UCSD-AML1 (cell line): ENCODE measurements at regions not wholly inside any gene's neighbourhood (a gene's known extent, or its start where the extent isn't known, plus 50 kb on each side); places are given as distances from the start of the nearest gene placed in this dataset.

Experiments
- DNase-seq: peaks from one replicate; lab custom pipeline; 2025; ENCODE audit not compliant: unreplicated experiment; lab: John Stamatoyannopoulos, UW

DNA sequence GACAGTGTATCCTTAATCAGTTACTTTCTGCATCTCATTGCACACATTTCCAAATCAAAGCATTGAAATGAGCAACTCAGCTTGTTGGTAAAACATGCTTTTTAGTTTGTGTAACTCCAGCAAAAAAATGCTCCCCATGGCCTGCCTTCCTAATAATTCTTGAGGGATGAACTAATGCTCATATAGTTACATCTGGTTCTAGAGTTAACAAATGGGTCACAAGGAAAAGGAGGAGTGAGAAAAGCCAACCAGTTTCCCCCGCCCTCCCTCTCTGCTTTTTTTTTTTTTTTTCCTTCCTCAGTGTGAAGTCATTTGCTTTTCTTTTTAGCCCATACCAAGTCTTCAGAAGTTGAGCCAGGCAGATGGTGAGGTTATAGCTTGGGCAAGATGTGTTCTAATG is 231.7 kb downstream of the MTX2 start:
- DNase-seq = no peak

GRCh38 chr2:176501617-176502016 is 232.4 kb downstream of the MTX2 start:
- no peak for DNase-seq

GRCh38 chr2:176502619-176503018 is 233.4 kb downstream of the MTX2 start:
- DNase-seq = no peak

GRCh38 chr2:176503776-176504175 is 234.5 kb downstream of the MTX2 start:
- no peak for DNase-seq

- no peak for DNase-seq
Measured at GRCh38 chr2:176504440-176504839, 235.2 kb downstream of the MTX2 start.

- DNase-seq = no peak
Measured at GRCh38 chr2:176507786-176508185, 238.5 kb downstream of the MTX2 start.

DNA sequence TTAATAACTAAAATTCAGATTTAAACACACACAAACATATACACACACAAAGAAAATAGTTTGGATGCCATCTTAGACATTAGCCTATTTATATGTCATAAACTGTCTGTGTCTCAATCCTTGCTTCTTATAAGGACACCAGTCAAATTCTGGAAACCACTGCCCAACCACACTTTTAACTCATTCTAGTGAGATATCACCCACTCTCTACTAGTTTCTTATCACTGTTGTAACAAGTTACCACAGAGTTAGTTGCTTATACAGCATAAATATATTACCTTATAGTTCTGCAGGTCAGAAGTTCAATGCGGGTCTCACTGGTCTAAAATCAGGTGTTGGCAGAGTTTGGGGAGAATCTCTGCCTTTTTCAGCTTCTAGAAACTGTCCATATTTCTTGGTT is 239.1 kb downstream of the MTX2 start:
- no peak for DNase-seq

DNA sequence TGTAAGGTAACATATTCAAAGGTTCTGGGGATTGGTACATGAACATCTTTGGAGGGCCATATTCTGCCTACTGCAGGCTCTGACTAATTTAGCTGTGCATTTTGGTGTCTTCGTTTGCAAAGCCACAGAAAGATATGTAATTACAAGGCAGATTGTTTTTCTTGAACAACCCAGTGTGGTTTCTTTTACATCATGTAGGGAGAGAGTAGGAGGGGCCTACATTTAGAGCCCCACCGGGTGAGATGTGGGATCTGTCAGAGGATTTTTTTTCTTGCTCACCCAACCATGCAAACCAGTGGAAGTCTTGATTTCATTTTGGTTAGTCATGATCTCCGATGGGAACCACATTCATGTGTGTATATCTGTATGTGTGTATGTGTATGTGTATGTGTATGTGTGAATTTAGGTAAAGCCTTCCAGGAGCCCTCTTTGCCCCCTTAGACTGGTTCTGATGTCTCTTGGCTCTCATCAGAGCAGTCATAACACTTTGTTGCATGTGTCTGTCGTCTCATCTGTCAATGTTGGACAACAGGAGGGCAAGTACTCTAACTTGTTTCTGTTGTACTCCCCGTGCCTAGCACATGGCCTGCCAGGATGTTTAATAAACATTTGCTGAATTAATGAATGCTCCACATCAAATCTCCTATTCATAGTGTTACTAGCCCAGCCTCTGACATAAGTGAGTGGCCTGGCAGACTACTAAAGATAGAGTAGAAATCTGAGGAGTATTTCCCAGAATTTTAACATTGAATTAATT is 239.9 kb downstream of the MTX2 start:
- no peak for DNase-seq

GRCh38 chr2:176514276-176514675 is 245.0 kb downstream of the MTX2 start:
- DNase-seq = no peak

GRCh38 chr2:176514805-176515500 is 245.7 kb downstream of the MTX2 start:
- no peak for DNase-seq

DNA sequence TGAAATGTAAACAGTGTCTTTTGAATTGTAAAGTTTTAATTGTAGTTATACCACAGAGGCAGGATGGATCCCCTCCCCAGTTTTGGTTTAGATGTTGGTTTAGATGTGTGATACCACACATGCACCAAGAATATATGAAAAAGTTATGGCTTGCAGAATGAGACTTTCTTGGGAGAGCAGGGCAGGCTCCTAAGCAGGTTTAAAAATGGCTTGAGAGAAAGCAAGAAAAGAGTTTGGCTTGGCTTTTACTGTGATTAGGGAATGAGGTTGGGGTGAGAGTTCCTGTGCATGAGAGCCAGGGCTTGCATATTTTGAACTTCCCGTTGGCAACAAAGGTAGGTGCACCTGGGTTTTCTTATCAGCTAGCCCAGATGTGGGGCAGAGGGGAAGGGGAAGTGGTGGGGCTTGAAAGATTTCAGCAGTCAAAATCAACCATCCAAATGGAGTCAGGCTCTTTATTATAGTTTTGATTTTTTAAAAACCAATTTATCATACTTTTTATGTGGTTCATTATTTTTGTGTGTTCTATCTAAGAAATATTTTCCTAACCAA is 246.9 kb downstream of the MTX2 start:
- DNase-seq = no peak

DNA sequence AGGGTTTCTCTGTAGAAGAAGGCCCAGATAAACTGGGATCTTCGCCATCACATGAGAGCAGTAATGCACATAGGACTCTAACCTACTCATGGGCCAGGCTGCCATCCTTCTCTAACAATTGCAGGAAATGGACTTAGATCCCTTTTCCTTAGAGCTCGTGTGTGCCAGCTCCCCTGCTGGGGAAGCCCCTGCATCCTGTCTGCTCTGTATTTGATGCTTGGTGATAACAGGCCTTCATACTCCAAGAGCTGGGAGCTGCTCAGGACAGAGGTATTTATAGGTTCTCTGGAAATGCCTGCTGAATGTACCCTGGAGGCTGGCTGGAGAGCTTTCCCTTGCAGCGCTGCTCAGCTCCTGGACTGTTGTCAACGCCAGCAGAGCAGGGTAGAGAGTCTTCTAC is 249.6 kb downstream of the MTX2 start:
- peak; percentile 11 for DNase-seq

- no peak for DNase-seq
Measured at GRCh38 chr2:176521878-176522670, 252.8 kb downstream of the MTX2 start.

DNA sequence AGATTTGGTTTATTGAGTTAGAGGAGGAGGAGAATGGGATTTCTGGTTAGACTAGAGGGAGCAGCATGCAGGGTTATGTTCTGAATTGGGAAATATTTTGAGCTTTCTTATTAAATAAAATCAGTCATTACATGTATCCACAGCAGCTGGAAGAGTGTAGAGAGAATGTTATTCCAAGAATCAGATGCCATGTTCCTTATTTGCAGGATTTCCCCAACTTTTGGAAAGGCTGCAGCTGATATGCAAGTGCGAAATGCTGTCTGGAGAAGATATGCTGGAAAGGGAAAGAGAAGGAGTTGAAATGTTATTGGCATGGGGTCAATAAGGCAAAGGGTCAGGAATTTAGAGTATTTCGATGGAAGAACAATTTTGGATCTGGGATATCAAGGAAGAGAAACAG is 255.8 kb downstream of the MTX2 start:
- no peak for DNase-seq

DNA sequence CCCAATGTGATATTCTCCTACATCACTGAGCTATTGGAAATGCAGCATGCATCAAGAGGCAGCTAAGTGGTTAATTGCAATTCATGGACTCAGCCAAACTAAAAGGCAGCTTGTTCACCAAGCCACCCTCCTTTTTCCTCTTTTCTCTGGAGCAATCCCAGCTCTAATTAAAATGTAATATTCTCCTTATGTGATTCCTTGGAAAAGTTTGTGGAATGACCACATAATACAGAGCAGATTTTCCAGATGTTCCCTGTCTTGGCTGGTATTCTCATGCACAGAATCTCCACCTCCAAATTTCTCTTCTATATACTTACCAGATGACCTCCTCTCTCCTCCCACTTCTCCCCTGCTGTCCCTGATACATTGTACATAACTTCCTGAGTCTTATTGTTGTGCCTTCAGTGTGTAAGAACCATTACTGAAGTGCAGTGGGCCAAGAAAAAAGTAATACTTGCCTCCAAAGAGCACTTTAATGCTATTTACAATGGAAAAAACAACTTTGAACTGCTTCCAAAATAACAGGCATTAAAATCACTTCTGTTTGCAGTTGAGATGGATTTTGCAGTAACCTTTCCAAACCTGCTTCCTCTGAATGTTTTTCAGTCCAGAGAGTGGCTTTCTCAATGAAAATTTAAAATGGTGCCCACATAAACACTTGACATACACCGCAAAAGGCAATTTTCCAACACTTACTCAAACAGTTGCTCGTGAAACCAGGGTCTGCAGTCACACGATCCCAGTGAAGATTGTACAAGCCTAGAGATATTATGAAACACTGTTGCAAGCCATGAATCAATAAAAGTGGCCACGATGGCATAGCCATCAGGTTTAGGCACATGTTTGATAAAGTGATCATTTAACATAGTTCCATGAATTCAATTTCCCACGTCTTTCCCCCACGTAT is 258.0 kb downstream of the MTX2 start:
- DNase-seq = no peak

DNA sequence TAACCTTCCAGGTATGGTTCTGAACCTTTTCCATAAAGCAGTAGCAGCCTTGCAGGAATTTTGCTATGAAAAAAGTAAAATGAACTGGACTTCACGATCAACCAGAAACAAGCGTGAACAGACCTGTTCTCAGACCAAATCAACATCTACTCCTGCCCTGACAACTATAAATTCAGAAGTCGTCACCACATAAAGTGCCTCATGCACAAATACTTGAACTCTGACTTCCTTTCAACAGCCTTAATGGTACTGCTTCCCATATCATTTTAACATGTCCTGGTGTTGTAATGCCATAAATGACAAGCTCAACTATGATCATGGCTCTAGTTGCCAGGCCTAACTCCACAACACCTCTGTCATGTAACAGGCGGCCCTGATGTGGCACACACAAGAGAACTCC is 262.4 kb downstream of the MTX2 start:
- no peak for DNase-seq

DNA sequence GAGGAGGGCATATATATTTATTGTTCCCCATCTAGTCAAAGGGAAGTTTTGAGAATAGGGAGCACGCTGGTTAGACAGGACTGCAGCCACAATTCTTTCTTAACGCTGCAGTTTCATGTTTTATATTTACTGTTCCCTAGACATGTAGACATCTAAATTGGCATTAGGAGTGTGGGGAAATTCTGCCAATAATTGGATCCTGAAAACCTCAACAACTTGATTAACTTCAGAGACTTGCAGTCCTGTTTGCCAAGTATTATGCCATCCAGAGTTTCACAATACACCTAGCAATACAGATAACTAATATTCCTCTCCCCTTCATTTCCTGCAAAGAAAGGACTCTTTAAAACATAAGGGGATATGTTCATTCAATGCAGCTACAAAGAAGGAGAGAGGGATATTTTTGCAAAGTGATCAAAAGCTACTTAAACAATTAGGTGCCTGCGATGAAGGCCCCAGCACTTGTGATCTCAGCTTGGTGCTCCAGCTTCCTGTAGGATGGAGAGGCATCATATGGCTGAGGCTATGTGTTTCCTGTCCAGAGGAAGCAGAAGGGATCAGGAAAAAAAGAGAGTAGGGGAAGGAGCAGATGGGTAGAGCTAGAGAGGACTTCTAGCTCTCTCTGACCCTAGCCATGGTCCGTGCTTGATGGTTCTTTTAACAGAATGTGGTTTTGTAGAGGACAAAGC is 264.4 kb downstream of the MTX2 start:
- DNase-seq = no peak

GRCh38 chr2:176534798-176535466 is 265.7 kb downstream of the MTX2 start:
- no peak for DNase-seq

DNA sequence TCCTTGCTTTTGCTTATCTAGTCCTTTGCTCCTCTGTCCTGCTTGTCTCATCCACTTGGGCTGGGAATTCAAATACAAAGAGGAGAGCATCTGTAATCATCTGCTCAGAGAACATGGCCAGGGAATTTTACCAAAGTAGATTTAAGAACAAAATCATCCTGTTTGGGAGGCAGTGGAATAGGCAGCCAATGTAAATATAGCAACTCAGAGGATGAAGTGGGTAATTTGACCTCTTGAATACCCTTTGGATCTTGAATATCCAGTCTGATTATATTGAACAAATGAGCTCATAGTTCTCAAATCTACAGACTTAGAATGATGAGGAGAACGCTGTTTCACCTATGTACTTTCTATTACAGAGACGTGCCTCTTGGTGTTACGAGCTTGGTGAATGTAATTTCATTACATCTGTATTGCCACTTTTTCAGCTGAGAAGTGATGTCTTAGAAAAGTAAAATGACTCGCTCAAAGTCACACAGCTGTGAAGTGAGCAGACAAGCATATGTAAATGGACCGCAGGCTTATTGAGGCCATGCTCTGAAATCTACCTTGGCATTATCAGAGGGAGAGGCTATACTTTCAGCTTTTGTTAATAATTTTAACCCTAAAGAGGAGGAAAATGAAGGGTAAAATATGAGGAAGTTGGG is 266.3 kb downstream of the MTX2 start:
- no peak for DNase-seq
